AG04450 (cell line): ENCODE measurements at regions not wholly inside any gene's neighbourhood (a gene's known extent, or its start where the extent isn't known, plus 50 kb on each side); places are given as distances from the start of the nearest gene placed in this dataset.

Source experiments
- CTCF ChIA-PET: fragments of 300-600, 350-600 bp; formaldehyde crosslinking; extraction: SDS; loops from one replicate; lab custom pipeline; 2022; ENCODE audit warnings: antibody characterized with exemption, inconsistent platforms; lab: Charles Lee
- POLR2A ChIA-PET: fragments of 350-600 bp; formaldehyde crosslinking; extraction: SDS; loops from one replicate; lab custom pipeline; 2021; ENCODE audit warnings: antibody characterized with exemption, inconsistent platforms; lab: Yijun Ruan, JAX
- DNase-seq: peaks from one replicate; pipeline ENCODE4 v3.0.0-alpha.2; 2011; ENCODE audit warnings: low read depth, low spot score
- H3K27ac ChIP-seq: one replicate; pipeline ENCODE4 v1.5.1; 2012; ENCODE audit warnings: low read depth, low read length, control low read depth
- H3K27me3 ChIP-seq: one replicate; pipeline ENCODE4 v1.6.0; 2012; ENCODE audit warnings: low read length; ENCODE audit not compliant: control insufficient read depth, insufficient read depth
- H3K4me3 ChIP-seq: 2 replicates; pipeline ENCODE4 v1.5.1; 2011; ENCODE audit warnings: mild to moderate bottlenecking, low read depth, low read length, control low read depth
- H3K9me3 ChIP-seq: 2 replicates; pipeline ENCODE4 v1.5.1; 2012; ENCODE audit warnings: low read length; ENCODE audit not compliant: control insufficient read depth, insufficient read depth
- TF ChIP-seq, protein P1 (sequence below): IDR thresholded peaks from 2 replicates; pipeline ENCODE4 v1.5.1; 2011; ENCODE audit warnings: low read depth, low read length, control low read depth, inconsistent platforms

GRCh38 chrX:148228521-148228920, 247.4 kb downstream of the FMR1NB start:
- no peaks in the 10 kb centered on the region for H3K9me3 ChIP-seq
- CTCF ChIA-PET = no interaction called here
- TF ChIP-seq, protein P1, sequence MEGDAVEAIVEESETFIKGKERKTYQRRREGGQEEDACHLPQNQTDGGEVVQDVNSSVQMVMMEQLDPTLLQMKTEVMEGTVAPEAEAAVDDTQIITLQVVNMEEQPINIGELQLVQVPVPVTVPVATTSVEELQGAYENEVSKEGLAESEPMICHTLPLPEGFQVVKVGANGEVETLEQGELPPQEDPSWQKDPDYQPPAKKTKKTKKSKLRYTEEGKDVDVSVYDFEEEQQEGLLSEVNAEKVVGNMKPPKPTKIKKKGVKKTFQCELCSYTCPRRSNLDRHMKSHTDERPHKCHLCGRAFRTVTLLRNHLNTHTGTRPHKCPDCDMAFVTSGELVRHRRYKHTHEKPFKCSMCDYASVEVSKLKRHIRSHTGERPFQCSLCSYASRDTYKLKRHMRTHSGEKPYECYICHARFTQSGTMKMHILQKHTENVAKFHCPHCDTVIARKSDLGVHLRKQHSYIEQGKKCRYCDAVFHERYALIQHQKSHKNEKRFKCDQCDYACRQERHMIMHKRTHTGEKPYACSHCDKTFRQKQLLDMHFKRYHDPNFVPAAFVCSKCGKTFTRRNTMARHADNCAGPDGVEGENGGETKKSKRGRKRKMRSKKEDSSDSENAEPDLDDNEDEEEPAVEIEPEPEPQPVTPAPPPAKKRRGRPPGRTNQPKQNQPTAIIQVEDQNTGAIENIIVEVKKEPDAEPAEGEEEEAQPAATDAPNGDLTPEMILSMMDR = no peak
- H3K27me3 ChIP-seq = no peaks in the 10 kb centered on the region
- no peak overlapping the region for H3K27ac ChIP-seq
- no peak for DNase-seq
- H3K4me3 ChIP-seq = no peak overlapping the region
- POLR2A ChIA-PET = no interaction called here

- H3K27me3 ChIP-seq = no peaks in the 10 kb centered on the region
- no peak overlapping the region for H3K27ac ChIP-seq
- H3K4me3 ChIP-seq = no peak overlapping the region
- POLR2A ChIA-PET = no interaction called here
- CTCF ChIA-PET = no interaction called here
- no peak for DNase-seq
- TF ChIP-seq, protein P1 = no peak
- H3K9me3 ChIP-seq = no peaks in the 10 kb centered on the region
Measured at GRCh38 chrX:148229801-148230303, 248.7 kb downstream of the FMR1NB start.

GRCh38 chrX:148259990-148260389, 240.4 kb upstream of the AFF2 start:
- CTCF ChIA-PET = no interaction called here
- no peak overlapping the region for H3K27ac ChIP-seq
- POLR2A ChIA-PET = no interaction called here

GRCh38 chrX:148265829-148266228, 234.6 kb upstream of the AFF2 start:
- POLR2A ChIA-PET = no interaction called here
- TF ChIP-seq, protein P1 = no peak

More at GRCh38 chrX:148259990-148260389, 240.4 kb upstream of the AFF2 start:
- no peak for DNase-seq
- H3K9me3 ChIP-seq = peaks cover 5% of the 10 kb centered on the region
- no peaks in the 10 kb centered on the region for H3K27me3 ChIP-seq
- no peak overlapping the region for H3K4me3 ChIP-seq
- TF ChIP-seq, protein P1 = no peak

DNA sequence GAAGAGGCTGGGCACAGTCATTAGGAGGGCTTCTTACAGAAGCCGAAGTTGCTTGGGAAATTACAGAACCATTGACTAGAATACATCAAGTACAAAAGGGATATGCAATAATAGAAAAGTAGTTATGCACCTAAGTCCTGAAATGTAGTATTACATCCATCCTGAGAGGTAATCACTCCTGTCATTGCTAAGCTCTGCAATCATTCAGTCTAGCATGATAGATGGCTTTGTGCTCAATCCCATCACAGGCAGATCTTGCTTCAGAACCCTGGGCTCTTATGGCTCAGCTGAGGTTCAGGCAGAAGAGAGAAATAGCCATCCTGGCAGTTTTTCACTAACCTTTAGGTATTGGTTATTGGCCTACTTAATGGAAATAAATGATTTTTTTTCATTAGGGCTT, 231.7 kb upstream of the AFF2 start:
- ChIA-PET POLR2A (no interaction called here), CTCF (no interaction called here)
- H3K27me3 ChIP-seq = no peaks in the 10 kb centered on the region
- H3K27ac ChIP-seq = no peak overlapping the region
- TF ChIP-seq, protein P1 = no peak
- H3K9me3 ChIP-seq = no peaks in the 10 kb centered on the region
- DNase-seq = no peak
- H3K4me3 ChIP-seq = no peak overlapping the region

More at GRCh38 chrX:148265829-148266228, 234.6 kb upstream of the AFF2 start:
- peaks cover 5% of the 10 kb centered on the region for H3K9me3 ChIP-seq
- no peaks in the 10 kb centered on the region for H3K27me3 ChIP-seq
- no peak overlapping the region for H3K27ac ChIP-seq
- H3K4me3 ChIP-seq = no peak overlapping the region
- CTCF ChIA-PET = no interaction called here
- DNase-seq = no peak
